Left lobe of liver (tissue), 2 donors: ENCODE measurements at regions not wholly inside any gene's neighbourhood (a gene's known extent, or its start where the extent isn't known, plus 50 kb on each side); places are given as distances from the start of the nearest gene placed in this dataset.

Source experiments
- ATAC-seq: fragments of 200-7000 bp; cut with Tn5 transposase; one replicate; pipeline ENCODE4 v1.9.1; 2020; ENCODE audit warnings: mild to moderate bottlenecking, moderate library complexity
- DNase-seq: peaks from one replicate; pipeline ENCODE4 v3.0.0-alpha.2; 2020; ENCODE audit warnings: low spot score
- donor health status: DM: no; HTN: no; CAD: no; lungs with moderate emphysema.
- donor health status: DM: no; HTN: yes; CAD: no.

DNA sequence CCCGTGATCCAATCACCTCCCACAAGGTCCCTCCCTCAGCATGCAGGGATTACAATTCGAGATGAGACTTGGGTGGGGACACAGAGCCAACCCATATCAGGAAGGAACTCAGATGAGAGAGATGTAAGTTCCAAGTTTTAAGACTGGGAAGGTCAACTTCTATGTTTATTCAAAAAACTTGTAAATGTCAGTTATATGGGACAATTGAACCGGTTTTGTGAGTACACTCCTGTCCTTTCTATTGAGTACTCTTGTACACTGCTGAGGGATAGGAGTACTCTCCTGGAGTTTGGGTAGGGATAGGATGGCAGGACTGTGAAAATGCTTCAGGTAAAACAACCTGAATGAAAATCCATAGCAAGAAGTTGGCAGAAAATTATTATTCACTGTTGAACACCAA lies 239.1 kb downstream of the ZNF674 start:
- no peak for ATAC-seq

DNA sequence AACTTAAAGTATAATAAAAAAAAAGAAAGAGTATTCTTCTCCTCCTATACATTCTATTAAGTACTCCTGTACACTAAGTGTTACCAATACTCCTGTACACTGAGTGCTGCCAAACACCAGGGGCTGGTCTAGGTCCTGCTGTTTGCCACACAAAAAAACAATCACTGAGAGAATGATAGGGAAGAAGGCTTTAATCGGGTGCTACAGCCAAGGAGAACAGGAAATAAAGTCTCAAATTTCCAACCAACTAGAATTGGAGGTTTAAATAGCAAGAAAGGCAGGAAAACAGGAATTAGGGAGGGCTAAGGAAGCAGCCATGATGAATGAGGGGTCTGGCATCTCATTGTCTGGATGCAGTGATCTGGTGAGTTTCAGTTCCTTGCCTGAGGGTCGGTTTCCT lies 239.8 kb downstream of the ZNF674 start:
- DNase-seq (no peak), ATAC-seq (no peak)

More for the DNA sequence above, 239.1 kb downstream of the ZNF674 start:
- no peak for DNase-seq

DNA sequence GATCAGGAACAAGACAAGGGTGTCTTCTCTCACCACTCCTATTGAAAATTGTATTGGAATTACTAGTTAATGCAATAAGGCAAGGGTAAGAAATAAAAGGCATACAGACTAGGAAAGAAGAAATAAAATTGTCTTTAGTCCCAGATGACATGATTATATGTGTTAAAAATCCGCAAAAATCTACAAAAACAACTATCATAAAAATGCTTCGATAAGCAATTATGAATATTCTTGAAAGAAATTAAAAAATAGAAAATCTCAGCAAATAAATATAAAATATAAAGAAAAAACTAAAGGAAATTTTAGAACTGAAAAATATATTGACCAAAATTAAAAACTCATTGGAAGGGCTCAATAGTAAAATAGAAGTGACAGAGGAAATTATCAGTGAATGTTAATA lies 243.3 kb downstream of the ZNF674 start:
- ATAC-seq: no peak

DNA sequence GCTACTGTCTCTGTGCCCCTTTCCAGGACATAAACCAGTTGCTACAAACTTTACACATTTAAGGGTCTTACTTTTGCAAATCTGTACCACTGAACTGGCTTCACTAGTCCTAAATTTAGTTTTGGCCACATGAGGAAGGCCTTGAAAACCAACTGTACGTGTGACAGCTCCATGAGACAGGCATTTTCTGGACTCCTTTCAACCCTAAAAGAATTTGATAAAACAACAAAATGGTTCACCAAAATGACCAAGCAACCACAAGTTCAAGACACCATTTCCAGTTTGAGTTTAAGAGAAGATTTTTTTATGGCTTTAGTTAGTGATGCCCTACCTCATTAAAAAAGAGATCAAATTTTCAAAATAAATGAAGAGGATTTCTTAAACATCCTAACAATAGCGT lies 246.4 kb downstream of the ZNF674 start:
- ATAC-seq: no peak
- DNase-seq: no peak

More for the DNA sequence above, 243.3 kb downstream of the ZNF674 start:
- no peak for DNase-seq

DNA sequence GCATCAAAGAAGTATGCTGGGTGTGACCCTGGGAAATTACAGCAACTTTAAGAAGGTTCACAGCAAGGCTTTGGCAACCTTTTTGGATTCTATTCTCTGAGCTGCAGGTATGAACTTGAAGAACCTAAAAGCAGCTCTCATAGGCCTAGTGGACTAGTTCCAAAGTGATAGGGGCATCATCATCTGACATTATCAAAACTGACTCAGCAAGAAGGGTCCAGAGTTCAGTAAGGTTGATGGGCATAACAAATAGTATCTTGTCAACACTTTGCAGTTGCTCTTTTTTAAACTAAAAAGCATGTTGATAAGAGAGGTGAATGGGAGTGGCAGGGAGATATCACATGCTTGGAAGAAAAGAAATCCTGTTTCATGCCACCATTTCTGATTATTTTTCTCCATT lies 249.3 kb downstream of the ZNF674 start:
- no peak for DNase-seq
- ATAC-seq: no peak

DNA sequence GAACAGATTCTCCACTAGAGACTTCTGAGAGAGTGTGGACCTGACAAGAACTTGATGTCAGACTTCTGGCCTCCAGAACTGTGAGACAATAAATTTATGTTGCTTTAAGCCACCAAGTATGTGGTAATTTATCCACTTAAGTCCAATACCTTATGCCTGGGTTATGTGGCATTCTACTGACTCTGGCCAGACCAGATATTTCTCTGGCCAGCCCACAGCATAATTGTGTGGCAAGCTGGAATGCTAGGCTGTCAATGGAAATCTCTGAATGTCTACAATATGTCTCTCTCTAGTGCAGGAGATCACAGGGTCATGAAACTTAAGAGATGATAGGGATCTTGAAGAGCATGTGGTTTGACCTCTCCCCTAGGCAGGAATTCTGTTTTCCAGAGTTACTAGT lies 251.0 kb downstream of the ZNF674 start:
- DNase-seq (no peak), ATAC-seq (no peak)

DNA sequence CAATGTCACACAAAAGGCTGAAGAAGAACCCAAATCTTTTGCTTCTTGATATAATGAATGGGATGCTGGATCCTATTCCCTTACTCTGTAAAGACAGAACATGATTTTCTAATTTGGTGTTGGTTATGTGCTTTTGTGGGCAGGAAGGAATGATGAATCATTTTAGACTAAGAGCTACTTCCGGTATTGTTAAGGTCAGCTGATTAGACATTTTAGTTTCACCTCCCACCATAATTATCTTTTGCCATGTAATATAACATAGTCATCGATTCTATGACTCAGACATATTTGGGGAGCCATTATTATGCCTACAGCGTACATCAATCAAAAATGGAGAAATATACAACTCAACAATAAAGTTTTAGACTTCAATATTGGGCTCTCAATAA lies 265.3 kb downstream of the ZNF674 start:
- DNase-seq (no peak), ATAC-seq (no peak)

DNA sequence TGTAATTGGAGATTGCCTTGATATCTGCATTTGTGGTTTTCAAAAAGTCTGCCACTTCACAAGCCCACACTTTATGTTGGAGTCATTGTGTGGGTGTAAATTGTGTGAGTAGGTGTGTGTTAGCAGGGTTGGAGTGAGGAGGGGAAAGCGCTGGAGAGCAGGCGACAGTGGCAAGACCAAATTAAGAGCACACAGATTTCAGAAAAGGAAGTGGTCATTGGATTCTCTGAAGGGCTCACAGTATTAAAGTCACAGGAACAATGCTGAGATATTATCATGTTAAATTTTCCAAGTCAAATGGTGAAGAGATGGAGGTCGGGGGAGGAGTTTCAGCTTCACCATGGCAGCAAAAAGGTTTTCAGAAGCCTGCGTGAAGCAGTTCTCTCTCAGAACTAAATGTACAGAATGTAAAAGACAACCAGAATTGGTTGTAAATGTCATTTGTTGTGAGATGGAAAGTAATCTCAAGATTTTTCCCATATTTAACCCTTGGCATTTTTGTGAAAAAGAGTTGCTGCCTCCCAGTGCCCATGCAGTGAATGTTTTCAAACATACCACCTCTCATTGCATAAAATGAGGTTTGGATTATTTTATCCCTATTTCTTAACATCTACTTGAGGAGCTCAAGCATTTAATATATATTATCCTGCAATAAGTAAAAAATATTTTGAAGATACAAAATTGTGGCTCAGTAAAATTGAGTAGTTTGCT lies 265.9 kb downstream of the ZNF674 start:
- no peak for DNase-seq
- ATAC-seq: no peak

DNA sequence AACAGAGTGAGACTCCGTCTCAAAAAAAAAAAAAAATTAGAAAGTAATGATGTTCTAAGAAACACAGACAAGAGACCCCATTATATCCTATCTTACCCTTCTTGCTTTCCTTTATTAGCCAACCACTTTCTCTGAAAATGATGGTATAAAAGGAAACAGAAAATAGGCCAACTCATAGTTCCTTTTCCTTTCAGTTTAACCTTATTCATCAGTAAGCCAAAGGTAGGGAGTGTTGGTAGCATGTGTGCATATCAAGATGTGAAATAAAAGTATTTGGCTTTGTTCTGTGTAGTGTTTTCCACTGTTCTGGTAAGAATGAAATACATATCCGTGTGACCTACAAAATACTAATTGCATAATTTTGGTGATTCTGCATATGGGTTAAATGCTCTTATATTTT lies 266.6 kb downstream of the ZNF674 start:
- ATAC-seq: no peak
- no peak for DNase-seq

DNA sequence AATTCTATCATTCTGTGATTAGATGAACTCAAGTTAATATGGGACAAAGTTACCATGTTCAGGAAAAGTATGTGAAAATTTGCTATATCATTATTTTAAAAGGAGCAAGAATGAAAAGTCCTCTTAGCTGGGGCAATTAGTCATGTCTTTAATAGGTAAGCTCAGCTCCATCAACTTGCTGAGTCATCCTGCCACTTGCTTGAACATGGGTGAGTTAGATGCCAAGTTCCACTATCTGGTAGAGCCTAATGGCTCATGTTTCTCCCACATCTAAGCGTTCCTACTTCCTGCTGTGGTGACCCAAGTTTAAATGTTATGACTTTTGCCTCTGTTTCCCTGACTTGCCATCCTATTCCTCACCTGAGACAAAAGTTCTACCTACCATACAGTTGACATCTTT lies 276.8 kb downstream of the ZNF674 start:
- DNase-seq: no peak
- no peak for ATAC-seq

DNA sequence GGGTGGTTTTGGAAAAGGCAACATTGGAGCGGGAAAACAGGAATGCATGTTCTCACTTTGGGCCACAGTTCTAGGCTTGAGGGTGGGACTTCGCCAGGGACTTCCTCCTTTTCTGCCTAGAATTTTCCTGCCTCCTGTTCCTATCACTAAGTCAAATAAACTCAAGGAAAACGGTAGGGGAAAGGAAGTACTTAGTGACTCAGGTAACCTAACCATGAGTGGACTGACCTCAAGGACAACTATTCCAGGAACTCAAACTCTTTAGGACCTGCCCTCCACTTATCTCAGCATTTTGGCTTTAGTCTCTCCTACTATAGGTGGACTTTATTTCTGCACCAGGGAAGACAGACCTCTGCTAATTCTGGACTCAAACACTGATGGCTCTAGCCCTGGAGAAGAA lies 281.7 kb downstream of the ZNF674 start:
- DNase-seq: no peak
- no peak for ATAC-seq

DNA sequence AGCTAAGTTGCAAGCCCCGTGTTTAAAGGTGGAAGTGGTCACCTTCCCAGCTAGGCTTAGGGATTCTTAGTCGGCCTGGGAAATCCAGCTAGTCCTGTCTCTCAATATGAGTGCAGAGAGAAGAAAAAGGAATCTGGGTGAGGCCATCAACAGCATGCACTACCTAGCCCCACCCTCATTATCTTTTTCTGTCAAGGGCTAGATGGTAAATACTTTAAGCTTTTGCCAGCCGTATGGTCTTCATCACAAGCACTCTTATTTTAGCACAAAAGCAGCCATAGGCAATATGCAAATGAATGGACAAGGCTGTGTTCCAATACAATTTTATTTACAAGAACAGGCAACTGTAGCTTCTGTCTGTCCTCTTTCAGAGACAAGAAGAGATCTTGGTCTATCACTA lies 282.9 kb downstream of the ZNF674 start:
- no peak for DNase-seq
- ATAC-seq: no peak

DNA sequence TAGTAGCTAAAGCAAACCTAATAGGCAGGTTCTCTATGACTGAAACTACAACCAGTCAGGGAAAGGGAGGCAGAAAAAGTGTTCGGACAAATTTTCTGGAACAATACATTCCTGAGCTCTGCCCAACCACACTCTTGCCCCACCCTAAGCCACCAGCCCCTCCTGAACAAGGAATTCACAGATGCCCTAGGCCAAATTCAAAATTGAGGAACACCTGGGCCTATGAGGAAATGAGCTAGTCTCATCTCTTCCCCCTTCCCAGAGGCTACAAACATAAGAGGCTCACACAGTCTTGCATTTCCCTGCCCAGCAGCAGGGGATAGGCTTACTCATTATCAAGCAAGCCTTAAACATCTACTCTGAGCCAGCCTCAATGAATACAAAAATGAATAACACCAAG lies 284.7 kb downstream of the ZNF674 start:
- no peak for DNase-seq

DNA sequence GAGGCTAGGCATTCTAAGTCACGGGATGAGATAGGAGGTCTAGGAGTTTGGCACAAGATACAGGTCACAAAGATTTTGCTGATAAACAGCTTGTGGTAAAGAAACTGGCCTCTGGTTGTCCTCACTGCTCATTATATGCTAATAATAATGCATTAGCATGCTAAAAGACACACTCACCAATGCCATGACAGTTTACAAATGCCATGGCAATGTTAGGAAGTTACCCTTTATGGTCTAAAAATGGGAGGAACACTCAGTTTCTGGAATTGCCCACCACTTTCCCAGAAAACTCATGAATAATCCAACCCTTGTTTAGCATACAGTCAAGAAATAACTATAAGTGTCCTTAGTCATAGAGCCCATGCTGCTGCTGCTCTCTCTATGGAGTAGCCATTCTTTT lies 286.9 kb downstream of the ZNF674 start:
- ATAC-seq (no peak), DNase-seq (no peak)

More for the DNA sequence above, 284.7 kb downstream of the ZNF674 start:
- ATAC-seq: no peak

DNA sequence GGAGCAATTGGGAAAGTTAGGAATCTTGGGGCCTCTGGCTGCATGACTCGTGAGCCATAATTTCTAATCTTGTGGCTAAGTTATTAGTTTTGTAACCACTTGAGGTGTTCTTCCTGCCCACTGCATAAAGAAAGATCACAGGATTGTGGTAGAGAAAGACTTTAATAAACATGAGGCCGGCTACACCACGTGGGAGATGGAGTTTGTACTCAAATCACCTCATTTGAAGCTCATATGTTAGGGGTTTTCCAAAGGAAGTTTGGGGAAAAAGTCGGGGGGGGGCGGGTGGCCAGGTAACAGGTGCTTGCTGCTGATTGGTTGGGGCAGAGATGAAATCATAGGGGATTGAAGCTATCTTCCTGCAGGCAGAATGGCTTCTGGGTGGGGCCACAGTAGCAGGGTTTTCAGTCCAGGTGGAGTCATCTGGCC lies 287.8 kb downstream of the ZNF674 start:
- DNase-seq (no peak), ATAC-seq (no peak)

DNA sequence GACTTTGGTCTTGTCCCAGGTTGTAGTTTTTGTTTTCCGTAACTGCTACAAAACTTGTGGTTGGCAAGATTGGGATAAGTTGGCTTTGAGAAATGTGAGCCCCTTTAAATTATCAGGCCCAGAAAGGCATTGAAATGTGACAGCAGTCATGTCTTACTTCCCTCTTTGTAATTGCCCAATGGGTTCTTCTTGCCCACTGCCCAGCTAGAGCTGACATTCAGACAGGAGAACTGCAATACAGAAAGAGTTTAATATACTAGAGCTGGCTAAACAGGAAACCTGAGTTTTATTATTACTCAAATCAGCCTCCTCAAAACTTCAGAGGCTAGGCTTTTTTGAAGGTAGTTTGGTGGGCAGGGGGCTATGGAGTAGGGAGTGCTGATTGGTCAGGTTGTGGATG lies 288.3 kb downstream of the ZNF674 start:
- no peak for DNase-seq
- no peak for ATAC-seq

DNA sequence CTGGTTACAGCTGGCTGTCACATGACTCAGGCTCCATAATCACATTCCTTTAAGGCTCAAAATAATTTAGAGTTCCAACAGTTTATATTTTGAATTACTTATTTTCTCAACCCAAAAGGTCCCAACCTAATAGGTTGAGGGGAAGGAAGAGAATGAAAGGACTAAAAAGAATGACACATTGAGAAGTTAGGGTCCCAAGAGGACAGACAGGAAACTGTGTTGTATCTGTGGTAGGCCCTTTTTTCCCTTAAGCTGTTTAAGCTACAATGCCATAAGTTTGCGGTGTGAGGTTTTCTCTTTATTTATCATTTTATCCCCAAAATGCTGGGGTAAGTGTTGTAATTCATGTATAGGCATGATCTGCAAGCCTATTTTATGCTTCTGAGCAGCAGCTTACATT lies 290.2 kb downstream of the ZNF674 start:
- ATAC-seq (no peak), DNase-seq (no peak)

DNA sequence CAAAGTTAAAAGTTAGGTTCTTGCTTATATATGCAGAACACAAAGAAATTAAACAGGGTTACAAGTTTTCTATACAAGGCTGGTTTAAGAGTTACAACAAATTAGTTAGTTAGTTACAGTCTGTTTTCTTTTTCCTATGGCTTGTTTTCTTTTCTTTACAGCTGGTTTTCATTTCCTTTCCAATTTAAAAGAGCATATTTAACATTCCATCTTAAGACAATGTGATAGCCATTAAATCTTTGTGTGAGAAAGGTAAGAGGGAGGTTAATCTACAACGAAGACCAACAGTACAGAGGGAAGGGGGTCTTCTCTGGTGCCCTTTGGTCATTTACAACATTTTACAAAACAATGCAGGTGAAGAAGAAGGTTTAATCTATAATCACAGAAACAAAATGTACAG lies 290.6 kb downstream of the ZNF674 start:
- DNase-seq (no peak), ATAC-seq (no peak)

DNA sequence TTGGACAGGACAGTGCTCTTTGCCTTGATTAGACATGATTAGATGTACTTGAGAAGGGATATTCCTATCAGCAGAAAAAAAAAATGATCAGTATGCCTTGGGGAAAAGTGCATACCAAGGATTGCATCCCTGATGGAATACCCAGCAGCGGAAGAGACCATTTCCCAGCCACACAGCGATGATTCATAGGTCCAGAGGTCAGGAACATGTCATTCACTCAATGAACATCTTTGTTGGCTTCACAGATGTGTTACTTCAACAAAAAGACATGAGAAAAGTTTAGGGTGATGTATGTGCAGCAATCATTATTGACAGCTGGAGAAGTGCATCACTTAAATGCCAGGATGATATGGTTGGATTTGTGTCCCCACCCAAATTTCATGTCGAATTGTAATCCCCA lies 293.5 kb downstream of the ZNF674 start:
- ATAC-seq (no peak), DNase-seq (no peak)

DNA sequence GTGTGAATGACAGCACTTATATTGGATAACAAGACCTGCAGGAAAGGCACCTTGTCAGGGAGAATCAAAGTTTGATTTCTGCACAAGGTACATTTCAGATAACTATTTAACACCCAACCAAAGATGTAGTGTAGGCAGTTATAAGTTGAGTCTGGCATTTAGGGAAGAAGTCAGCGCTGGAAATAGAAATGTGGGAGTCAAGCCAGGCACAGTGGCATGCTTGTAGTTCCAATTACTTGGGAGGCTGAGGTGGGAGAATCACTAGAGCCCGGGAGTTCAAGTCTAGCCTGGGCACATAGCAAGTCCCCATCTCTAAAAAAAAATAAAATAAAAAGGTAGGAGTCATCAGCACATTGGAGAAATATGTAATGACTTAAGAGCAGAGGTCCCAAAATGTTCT lies 295.1 kb downstream of the ZNF674 start:
- no peak for ATAC-seq
- no peak for DNase-seq

DNA sequence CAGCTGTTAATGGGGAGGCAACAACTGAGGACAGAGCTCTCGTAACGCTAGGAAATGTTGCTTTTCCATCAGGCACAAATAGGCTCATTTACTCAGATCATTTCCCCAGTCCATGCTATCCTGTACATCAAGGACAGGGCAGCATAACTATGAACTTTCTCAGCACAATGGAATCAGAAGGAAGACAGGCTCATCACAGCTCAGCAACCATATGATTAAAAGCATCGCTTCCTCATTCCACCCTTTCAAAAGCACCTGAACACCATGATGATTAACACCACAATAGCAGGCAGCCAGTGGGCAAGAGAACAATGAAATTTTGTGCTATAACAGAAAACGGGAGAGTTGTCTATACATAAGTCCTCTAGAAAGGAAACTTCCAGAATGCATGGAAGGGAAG lies 297.8 kb downstream of the ZNF674 start:
- ATAC-seq (no peak), DNase-seq (no peak)

DNA sequence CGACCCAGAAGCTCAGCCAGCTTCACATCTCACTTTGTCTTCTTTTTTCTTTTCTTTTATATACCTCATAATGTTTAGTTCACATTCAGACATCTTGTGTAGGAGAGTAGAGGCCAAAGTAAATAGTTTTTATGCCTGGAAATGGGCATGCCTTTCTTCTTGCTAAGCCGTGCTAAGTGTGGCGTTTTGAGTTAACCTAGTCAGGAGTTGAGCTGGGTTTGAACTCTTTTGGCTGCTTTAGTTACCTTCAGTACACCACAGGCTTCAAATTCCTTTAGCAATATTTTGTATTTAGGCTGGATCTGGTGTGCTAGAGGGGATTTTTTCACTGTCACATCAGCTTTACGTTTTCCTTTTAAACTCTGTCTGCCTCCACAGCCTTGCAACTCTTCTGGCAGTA lies 300.8 kb downstream of the ZNF674 start:
- DNase-seq (no peak), ATAC-seq (no peak)

DNA sequence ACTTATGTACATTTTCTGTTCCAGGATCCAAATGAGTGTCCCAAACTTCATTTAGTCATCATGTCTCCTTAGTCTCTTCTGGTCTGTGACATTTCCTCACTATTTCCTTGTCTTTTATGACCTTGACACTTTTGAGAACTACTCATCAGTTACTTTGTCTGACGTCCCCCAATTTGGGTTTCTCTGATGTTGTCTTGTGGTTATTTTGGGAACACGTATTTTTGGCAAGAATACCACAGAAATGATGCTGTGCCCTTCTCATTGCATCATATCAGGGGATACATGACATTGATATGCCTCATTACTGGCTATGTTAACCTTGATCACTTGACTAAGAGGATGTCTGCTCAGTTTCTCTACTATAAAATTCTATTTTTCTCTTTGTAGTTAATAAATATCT lies 308.8 kb downstream of the ZNF674 start:
- ATAC-seq: no peak
- no peak for DNase-seq
